GM12865 (cell line): ENCODE measurements at regions not wholly inside any gene's neighbourhood (a gene's known extent, or its start where the extent isn't known, plus 50 kb on each side); places are given as distances from the start of the nearest gene placed in this dataset.
"Not testable (repeated sequence)": the region's sequence is repeated elsewhere in the genome, so short reads cannot be mapped to it uniquely, and the experiment has no call there.

Experiments
- DNase-seq: peaks from one replicate; pipeline ENCODE4 v3.0.0; 2010; ENCODE audit warnings: low read depth
- H3K4me3 ChIP-seq: 2 replicates; pipeline ENCODE4 v1.5.1; 2011; ENCODE audit warnings: mild to moderate bottlenecking, low read depth, low read length, control low read depth

- DNase-seq, H3K4me3 ChIP-seq: not testable (repeated sequence)
Measured at GRCh38 chr2:87543797-87544196, 204.1 kb upstream of the PLGLB2 start.

- not testable (repeated sequence) for DNase-seq, H3K4me3 ChIP-seq
Measured at GRCh38 chr2:87547106-87547505, 200.8 kb upstream of the PLGLB2 start.

- not testable (repeated sequence) for H3K4me3 ChIP-seq, DNase-seq
Measured at GRCh38 chr2:87547966-87548365, 199.9 kb upstream of the PLGLB2 start.

GRCh38 chr2:87548681-87549536, 199.0 kb upstream of the PLGLB2 start:
- not testable (repeated sequence) for DNase-seq, H3K4me3 ChIP-seq

- not testable (repeated sequence) for DNase-seq, H3K4me3 ChIP-seq
Measured at GRCh38 chr2:87549561-87550202, 198.2 kb upstream of the PLGLB2 start.

- DNase-seq, H3K4me3 ChIP-seq: not testable (repeated sequence)
Measured at GRCh38 chr2:87554678-87555077, 193.2 kb upstream of the PLGLB2 start.

GRCh38 chr2:87555082-87555481, 192.8 kb upstream of the PLGLB2 start:
- not testable (repeated sequence) for DNase-seq, H3K4me3 ChIP-seq

GRCh38 chr2:87559001-87559400, 188.9 kb upstream of the PLGLB2 start:
- not testable (repeated sequence) for DNase-seq

GRCh38 chr2:87559735-87560134, 188.2 kb upstream of the PLGLB2 start:
- H3K4me3 ChIP-seq: not testable (repeated sequence)

More at GRCh38 chr2:87559001-87559400, 188.9 kb upstream of the PLGLB2 start:
- not testable (repeated sequence) for H3K4me3 ChIP-seq

GRCh38 chr2:87565116-87565515, 182.8 kb upstream of the PLGLB2 start:
- not testable (repeated sequence) for DNase-seq, H3K4me3 ChIP-seq

More at GRCh38 chr2:87559735-87560134, 188.2 kb upstream of the PLGLB2 start:
- not testable (repeated sequence) for DNase-seq

- not testable (repeated sequence) for DNase-seq, H3K4me3 ChIP-seq
Measured at GRCh38 chr2:87566531-87566930, 181.4 kb upstream of the PLGLB2 start.

- not testable (repeated sequence) for H3K4me3 ChIP-seq, DNase-seq
Measured at GRCh38 chr2:87567093-87567492, 180.8 kb upstream of the PLGLB2 start.

- H3K4me3 ChIP-seq, DNase-seq: not testable (repeated sequence)
Measured at GRCh38 chr2:87567912-87568311, 180.0 kb upstream of the PLGLB2 start.

GRCh38 chr2:87568554-87569278, 179.2 kb upstream of the PLGLB2 start:
- not testable (repeated sequence) for DNase-seq, H3K4me3 ChIP-seq

GRCh38 chr2:87569689-87570397, 178.0 kb upstream of the PLGLB2 start:
- DNase-seq, H3K4me3 ChIP-seq: not testable (repeated sequence)

- DNase-seq, H3K4me3 ChIP-seq: not testable (repeated sequence)
Measured at GRCh38 chr2:87571889-87572465, 175.9 kb upstream of the PLGLB2 start.

GRCh38 chr2:87572906-87573305, 175.0 kb upstream of the PLGLB2 start:
- H3K4me3 ChIP-seq, DNase-seq: not testable (repeated sequence)

GRCh38 chr2:87573386-87574192, 174.3 kb upstream of the PLGLB2 start:
- not testable (repeated sequence) for DNase-seq, H3K4me3 ChIP-seq
